ENCODE measurements at regions not wholly inside any gene's neighbourhood (a gene's known extent, or its start where the extent isn't known, plus 50 kb on each side); places are given as distances from the start of the nearest gene placed in this dataset.

DNA sequence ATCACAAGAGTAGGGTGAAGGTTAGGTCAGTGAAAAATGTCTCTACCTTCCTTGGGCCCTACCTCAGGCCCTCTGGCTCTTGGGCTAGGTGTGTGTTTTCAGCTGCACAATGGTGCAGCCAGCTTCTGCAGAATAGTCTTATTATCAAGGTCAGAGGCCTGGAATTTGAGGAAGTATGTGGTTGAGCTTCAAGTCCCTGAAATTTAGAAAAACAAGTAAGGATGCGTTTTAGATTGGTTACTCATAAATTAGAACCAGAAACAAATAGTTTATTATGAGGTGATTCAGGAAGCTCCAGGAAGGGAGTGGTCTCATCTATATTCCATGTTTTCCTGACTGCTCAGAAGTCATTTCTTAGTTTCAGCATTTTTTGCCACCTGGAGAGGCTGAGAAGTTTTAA is 204.2 kb upstream of the CELF4 start:
- TF ChIP-seq JUN (IDR thresholded peaks at IDR 0.05; ENCODE audit: borderline replicate concordance, insufficient read depth, insufficient read length, low read depth), result no peak
- TF ChIP-seq EZH2 (IDR thresholded peaks at IDR 0.05; ENCODE audit: borderline replicate concordance, low read depth, low read length, severe bottlenecking), result no peak
- TF ChIP-seq MYC (IDR thresholded peaks at IDR 0.05; ENCODE audit: low read depth, low read length), result no peak
- TF ChIP-seq, protein P1, sequence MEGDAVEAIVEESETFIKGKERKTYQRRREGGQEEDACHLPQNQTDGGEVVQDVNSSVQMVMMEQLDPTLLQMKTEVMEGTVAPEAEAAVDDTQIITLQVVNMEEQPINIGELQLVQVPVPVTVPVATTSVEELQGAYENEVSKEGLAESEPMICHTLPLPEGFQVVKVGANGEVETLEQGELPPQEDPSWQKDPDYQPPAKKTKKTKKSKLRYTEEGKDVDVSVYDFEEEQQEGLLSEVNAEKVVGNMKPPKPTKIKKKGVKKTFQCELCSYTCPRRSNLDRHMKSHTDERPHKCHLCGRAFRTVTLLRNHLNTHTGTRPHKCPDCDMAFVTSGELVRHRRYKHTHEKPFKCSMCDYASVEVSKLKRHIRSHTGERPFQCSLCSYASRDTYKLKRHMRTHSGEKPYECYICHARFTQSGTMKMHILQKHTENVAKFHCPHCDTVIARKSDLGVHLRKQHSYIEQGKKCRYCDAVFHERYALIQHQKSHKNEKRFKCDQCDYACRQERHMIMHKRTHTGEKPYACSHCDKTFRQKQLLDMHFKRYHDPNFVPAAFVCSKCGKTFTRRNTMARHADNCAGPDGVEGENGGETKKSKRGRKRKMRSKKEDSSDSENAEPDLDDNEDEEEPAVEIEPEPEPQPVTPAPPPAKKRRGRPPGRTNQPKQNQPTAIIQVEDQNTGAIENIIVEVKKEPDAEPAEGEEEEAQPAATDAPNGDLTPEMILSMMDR (IDR thresholded peaks at IDR 0.05; ENCODE audit: extremely low read depth in 1 of 2, insufficient read depth in 1 of 2, low read depth in 1 of 2, low read length in 2 of 2), result no peak
- TF ChIP-seq FOS (IDR thresholded peaks at IDR 0.05; ENCODE audit: borderline replicate concordance, insufficient read depth, low read length), result no peak
- TF ChIP-seq POLR2A (IDR thresholded peaks at IDR 0.05; ENCODE audit: low read depth, low read length), result no peak
- no peak for TF ChIP-seq POLR2AphosphoS5 (IDR thresholded peaks at IDR 0.05; ENCODE audit: insufficient read depth, low read depth, low read length)
- no peak for TF ChIP-seq GATA2 (IDR thresholded peaks at IDR 0.05; ENCODE audit: insufficient read depth, insufficient read length, low read depth, low read length)
- TF ChIP-seq, protein P2, sequence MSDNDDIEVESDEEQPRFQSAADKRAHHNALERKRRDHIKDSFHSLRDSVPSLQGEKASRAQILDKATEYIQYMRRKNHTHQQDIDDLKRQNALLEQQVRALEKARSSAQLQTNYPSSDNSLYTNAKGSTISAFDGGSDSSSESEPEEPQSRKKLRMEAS (IDR thresholded peaks at IDR 0.05; ENCODE audit: insufficient read depth, insufficient read length), result no peak
- Histone ChIP-seq H3K4me1 (ENCODE audit: control insufficient read depth, extremely low read depth, insufficient read depth, low read length) (no peaks in the 10 kb centered on the region), H3K4me3 (replicated peaks in 1 of 3; ENCODE audit: insufficient read depth in 1 of 3, low read depth in 1 of 3, low read length in 3 of 3) (no peak overlapping the region), H3K27me3 (ENCODE audit: control insufficient read depth in 2 of 2, insufficient read depth in 2 of 2, low read length in 2 of 2) (no peaks in the 10 kb centered on the region), H3K27ac (ENCODE audit: insufficient read depth, low read depth, low read length) (no peak overlapping the region), H4K20me1 (replicated peaks; ENCODE audit: control insufficient read depth, extremely low read depth, insufficient read depth, low read length) (no peaks in the 10 kb centered on the region), H3K9ac (replicated peaks; ENCODE audit: extremely low read depth, insufficient read depth, low read length) (no peak overlapping the region), H3K79me2 (ENCODE audit: control insufficient read depth, insufficient read depth, low read length) (no peaks in the 10 kb centered on the region), H3K9me1 (replicated peaks; ENCODE audit: control insufficient read depth, extremely low read depth, insufficient read depth, low read length) (no peaks in the 10 kb centered on the region), H3K36me3 (ENCODE audit: control insufficient read depth in 2 of 2, extremely low read depth in 1 of 2, insufficient read depth in 2 of 2, low read length in 2 of 2) (no peaks in the 10 kb centered on the region), H3K9me3 (replicated peaks; ENCODE audit: control insufficient read depth, insufficient read depth, low read length) (peaks cover 2% of the 10 kb centered on the region), H3K4me2 (ENCODE audit: insufficient read depth, low read length) (no peak overlapping the region), H2AFZ (ENCODE audit: low read depth, low read length) (no peak overlapping the region)
- intact Hi-C loops (cut with micrococcal nuclease) (no loop called here), dilution Hi-C loops (cut with MboI; ENCODE audit: extremely low pct_ligation_motif_present, low sequenced_read_pairs) (no loop called here)
- no peak for FAIRE-seq
- CTCF ChIA-PET, result no interaction called here
- POLR2A ChIA-PET, result no interaction called here
- no TSS peak for BruUV-seq (replicated peaks)
- DNase-seq (ENCODE audit: low read depth, low spot score), result no peak

Measured in endothelial cell of umbilical vein (primary cell).